Femur (tissue), 1 donor: ENCODE measurements at regions not wholly inside any gene's neighbourhood (a gene's known extent, or its start where the extent isn't known, plus 50 kb on each side); places are given as distances from the start of the nearest gene placed in this dataset.

ENCODE experiments used
- DNase-seq: peaks from one replicate; pipeline ENCODE4 v3.0.0-alpha.2; 2017

DNA sequence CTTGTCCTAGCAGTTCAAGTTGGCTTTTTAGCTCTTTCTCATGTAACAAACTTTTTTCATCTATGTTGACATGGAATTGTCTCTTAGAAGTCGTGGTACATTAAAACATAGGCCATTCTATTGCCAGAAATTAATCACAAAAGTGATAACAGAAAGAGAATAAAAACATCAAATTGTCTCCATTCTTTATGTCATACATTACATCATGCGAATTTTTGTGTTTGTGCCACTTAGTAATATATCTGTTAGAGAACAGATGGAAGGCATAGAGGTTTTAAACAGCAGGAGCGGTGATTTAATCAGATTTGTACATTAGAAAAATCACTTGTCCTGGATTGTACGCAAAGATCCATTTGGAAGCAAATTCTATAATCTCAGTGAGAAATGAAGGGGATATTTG is 136.5 kb upstream of the CDH20 start:
- DNase-seq = no peak

DNA sequence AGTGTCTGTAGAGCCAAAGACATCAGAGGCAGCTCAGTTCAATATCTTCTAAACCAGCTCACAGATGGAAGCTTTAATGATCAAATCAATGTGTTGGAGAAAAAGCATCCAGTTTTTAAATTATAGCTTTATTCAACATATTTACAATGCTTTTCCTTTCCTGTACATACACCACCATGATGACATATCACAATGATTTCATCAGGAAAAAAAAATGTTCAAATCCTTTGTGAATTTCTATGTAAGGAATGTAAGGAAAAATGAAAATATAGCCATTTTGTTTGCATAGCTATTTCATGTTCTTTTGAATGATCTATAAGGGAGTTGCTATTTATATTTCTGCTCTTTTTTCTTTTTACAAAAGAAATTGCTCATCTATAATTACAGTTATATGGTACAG is 134.7 kb upstream of the CDH20 start:
- DNase-seq = no peak

DNA sequence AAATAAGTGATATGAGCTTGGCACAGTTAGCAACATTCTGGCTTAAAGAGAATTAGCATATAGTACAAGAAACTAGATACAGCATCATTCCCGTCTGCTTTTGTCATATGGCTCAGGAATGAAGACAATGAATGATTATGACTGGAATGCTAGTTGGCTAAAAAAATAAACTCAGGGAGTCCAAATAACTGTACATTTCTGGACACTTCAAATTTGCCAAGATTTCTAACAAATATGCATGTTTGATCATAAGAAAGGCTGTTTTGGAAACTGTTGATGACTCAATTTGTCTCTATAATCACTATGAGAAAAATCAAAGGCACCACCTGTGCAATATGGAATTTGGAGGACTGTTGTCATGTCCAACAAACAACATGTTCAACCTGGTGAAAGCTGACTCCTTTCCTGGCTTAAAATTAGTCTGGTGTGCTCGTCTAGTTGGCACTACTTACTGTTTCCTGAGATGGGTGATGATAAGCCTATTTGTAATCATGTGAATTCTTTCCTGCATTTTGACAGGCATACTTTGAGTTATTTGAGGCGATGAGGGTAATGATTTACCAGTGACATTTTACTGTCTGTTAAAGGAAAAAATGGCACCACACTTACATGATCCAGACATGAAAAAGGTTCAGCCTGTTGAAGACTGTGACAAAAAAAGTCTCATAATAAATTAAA is 133.9 kb upstream of the CDH20 start:
- DNase-seq = no peak

DNA sequence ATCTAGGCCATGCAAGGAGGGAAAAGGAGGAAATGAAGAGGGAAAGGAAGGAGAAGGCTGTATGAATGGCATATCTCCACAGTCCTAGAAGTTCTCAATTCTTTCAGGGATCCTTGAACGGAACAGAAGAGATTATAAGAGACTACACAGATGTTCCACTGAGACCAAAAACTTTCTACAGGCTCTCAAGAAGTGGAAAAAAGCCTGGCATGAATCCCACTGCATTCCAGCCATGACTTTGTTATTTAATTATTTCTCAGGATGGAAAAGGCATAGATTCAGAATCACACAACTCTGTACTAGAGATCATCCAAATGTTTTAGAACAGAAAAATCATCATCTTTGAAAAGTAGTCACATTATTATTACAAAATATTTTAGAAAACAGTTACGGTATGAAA is 131.7 kb upstream of the CDH20 start:
- DNase-seq = peak; percentile 29

DNA sequence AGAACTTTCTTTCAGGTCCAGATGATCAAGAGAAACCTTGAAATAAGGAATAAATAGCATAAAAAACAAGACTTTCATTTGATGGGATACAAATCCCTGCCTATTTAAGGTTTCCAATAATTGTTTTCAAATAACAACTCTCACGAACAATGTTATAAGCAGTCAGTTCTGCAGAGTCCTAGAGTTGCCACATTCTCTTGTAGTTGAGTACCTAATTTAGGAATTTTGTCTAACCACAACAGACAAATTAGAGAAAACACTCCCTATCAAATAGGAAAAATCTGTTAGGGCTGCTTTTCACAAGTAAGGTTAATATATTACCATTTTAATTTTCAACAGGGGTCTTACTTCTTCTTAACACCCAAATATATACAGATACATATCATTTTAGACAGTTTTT is 130.1 kb upstream of the CDH20 start:
- no peak for DNase-seq

DNA sequence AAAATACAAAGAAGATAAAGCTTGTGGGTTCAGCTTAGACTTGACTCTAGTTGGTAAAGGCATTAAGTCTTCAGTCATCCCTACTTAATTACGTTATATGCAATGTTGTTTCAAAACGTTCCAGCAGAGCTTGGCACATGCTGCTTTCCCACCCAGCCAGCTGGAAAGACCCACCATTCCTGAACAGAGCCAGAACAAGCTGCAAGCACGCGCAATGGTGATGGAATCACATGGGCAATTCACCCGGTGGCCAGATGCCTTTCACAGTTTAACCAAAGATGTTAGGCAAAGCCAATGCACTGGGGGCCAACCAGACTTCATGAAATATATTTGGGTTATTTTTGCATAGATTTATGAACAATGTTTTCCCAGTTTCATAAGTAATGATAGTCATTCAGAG is 123.4 kb upstream of the CDH20 start:
- peak; percentile 81 for DNase-seq

DNA sequence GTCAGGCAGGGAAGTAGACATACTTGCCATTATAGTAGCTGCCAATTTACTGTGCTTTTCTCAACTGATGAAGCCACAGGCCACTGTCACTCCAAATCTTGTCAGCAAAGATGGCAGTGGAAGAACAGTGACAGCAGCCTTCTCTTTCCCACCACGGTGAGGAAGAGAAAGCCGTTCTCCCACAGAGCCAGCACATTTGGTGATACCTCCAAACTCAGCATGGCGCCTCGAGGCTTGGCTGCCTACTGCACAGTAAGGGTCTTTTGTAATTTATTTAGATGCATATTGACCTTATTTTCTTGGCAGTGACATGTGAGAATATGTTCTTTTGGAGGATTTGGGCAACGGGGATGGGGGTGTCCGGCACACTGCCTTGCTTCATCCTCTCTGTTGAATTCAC is 117.2 kb upstream of the CDH20 start:
- DNase-seq = no peak

DNA sequence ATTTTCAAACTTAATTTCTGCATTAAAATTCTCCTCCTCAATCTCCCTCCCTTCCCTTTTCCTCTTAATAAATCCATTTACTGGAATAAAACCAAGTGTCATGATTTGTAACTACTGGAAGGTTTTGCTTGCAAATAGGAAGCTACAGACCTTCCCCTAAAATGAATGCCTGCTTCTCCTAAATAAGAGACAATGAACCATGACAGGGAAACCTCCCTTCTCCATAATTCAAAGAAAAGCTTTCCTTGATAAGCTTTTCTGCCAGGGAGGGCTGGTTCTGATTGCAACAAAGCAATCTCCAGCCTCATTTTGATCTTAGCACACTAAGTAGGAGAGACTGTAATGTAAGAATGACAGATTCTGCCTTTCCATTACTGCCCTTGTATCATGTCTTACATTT is 111.0 kb upstream of the CDH20 start:
- no peak for DNase-seq

DNA sequence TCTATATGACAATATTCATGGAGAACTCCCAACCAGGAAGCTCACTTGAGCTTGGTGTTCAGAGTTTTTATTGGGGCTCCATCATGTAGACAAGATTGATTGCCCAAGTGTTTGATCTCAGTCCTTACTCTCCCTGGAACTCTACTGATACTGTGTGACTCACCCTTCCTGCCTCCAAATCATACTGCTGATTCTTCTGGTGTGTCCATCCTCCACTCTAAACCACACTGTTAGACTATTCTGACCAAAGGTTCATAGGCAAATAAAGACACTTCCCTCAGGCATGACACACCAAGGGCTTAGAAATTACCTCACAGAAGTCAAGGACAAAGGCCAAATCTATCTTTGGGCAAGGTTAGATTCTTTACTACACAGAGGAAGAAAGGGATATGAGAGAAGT is 107.9 kb upstream of the CDH20 start:
- no peak for DNase-seq

DNA sequence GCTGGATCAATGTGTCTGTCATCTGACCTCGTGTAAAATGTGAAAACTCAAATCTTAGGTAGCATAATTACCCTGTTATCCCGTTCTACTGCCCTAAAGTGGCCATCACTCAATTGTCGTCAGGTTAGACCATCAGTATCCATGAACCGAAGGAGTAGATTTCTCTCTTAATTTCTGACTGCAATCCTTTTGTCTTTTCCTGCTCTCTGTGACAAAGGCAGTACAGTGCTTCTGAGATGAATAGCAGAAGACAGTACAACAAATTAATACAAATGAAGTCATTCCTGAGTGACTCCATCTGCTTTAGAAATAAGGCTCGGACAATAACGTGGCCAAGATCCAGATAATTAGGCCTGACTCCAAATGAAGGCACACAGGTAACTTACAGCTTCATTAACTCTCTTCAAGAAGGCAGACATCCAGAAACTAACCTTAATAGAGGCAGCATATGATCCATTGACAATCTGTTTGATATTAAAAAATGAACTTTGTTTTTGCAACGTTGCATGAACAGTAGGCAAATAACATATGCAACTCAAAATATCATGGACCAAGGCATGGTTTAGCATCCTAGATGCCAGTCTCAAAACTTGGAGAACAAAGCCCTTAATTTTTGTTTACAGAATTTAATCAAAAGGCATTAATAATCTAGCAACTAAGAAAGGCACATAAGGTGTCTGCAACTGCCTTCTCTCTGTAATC is 96.7 kb upstream of the CDH20 start:
- no peak for DNase-seq

DNA sequence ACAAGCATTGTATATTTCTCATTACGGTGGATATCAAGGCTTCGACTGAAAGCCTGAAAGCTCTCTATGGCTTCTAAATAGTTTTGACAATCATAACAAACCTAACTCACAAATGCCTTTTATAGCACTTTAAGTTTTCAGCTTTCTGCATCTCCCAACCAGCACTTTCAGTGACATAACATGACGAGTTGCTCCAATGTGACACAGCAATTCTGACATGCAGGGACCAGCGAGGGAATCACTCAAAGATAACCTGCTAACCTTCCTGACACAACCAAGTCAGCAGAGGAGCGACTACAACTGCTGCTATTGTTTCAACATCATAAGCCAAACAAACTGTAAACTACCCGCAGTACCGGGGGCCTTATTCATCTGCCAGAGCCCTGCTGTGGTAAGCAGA is 95.7 kb upstream of the CDH20 start:
- no peak for DNase-seq

DNA sequence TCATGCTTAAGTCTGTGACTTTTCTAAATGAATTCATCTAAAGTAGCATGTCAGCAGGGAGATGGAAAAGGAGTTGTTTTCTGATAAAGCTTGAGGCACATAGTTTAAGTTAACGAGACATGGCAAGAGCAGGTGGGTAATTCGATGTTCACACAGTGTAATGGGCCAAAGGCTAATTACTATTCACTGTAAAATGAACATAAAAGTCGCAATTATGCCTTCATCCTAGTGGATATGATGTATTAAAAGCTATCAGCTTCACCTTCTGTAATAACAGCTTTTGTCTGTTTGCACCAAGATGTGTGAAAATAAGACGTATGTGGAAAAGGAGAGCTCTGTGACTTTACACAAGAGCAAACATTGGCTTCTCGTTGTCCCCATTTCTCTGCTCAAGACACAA is 94.2 kb upstream of the CDH20 start:
- no peak for DNase-seq

DNA sequence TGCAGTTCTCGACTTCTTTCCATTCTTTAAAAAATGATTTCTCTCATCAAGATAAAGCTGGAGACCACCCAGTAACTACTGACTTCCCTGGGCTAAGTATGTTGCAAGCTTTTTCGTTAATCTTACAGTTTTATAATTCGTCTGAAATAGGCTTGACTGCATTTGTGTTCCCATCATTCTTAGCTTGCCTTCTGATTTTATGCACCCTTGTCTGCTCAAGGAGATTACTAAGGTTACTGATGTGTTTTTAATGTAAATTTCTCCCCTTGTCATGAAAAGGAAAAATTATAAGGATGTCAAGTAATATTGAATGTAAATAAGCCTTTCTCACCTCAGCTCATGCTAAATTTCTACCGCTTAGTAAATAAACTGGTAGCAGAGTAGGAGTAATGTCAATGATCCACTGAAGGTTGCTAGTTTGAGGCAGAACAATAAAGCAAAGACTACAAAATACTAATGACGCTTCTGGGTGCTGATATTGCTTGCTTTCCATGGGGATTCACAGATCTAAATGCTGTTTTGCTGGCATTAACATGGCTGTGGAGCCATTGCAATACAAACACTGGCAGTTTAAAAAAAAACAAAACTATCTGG is 91.9 kb upstream of the CDH20 start:
- DNase-seq = no peak

DNA sequence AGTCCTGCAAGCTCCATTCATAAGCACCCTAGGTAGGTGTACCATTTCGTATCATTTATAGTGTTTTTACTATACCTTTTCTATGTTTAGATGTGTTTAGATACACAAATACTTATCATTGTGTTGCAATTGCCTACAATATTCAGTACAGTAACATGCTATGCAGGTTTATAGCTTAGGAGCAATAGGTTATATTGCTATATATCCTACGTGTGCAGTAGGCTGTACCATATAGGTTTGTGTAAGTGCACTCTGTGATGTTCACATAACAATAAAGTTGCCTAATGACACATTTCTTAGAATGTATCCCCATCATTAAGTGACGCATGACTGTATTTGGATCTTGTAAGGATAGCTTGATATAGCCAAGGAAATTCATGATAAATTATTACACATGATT is 88.6 kb upstream of the CDH20 start:
- DNase-seq = no peak

DNA sequence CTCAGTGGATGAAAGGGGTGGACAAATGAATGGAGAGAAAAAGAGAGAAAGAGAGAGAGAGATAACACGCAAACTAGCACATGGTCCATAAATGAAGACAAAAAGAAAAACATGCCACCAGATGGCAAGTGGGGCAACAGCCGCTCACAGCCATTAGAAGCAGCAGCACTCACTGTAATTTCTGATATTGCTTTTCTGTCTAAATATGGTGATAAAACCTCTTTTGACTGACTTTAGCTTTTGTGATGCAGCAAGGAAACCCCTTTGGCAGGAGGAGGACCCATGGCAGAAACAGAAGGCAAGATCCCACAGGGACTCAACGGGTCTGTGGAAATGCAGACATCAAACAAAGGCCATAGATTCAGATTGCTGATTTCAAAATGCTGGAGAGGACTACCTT is 88.0 kb upstream of the CDH20 start:
- DNase-seq = no peak

DNA sequence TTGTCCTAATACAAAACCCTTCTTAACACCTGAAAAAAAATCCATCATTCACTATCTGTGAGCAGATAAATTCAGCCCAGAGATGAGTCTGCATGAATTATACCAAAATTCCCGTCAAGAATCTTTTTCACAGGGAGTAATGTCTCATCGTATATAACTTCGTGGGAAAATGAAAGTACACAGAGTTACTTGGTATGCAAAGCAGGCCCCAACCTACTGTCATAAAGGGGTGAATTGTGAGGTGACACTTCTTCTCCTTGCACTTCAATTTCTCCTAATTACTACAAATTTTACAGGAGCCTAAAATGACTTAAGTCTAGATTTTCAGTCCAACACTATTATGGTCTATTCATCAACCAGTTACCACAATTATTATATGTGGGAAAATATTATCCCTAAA is 84.6 kb upstream of the CDH20 start:
- no peak for DNase-seq

DNA sequence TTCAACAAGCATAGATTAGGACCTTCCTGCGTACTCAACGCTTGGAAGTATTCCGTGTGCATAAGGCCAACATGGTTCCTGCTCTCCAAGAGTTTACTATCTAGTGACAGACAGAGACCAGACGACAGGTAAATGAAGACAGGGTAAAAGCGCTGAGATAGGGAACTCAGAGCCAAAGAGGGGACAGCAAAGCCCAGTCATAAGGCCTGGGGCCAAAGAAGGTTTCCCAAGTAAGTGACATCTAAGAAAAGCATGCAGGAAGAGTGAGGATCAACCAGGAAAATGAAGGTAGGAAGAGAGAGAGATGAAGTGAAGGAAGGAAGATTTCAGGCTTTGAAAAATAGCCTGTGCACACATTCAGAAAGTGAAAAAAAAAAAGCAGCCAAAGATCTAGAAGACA is 76.9 kb upstream of the CDH20 start:
- DNase-seq = no peak

DNA sequence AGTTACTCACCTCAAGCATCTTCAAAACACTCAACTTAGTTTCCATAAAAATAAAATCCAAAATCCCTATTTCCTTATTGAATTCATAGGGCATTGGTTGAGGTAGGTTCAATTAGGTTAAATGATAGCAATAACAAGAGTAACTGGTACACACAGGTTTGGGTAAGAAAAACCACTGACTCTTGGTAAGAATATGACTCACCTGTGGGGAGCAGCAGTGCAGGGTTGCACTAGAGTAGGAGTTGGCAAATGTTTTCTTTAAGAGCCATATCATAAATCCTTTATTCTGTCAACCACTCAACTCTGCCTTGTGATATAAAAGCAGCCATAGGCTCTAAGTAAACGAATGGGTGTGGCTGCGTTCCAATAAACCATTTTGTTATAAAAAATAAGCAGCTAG is 71.4 kb upstream of the CDH20 start:
- DNase-seq = no peak

DNA sequence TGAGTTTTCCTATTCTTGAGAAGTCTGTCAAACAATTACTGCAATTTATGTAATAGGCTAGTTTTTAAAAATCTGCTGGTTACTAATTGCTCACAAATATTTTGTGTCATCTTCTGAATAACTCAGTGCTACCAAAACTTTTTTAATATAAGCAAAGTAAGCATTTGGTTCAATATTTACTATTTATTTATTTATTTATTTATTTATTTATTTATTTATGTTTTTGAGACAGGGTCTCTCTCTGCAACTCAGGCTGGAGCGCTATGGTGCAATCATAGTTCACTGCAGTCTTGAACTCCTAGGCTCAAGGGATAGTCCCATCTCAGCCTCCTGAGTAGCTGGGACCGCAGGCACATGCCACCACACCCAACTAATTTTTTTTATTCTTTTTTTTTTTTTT is 60.4 kb upstream of the CDH20 start:
- DNase-seq = no peak

DNA sequence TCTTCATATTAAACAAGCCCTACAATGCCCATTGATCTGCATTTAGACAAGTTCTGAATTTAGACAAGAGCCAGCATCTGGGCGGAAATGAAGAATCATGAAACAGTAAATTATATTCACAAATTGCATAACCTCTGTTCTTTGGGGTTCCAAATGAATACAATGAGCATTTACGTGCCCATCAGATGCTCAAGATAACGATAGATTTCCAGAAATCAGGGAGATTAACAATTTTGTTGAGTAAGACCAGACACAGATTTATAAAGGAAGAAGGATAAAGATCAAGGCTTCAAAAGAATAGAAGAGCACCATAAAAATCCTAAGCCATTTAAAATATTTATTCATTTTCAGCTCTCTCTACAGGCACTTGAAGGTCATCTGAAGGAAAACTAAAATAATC is 59.7 kb upstream of the CDH20 start:
- DNase-seq = no peak

DNA sequence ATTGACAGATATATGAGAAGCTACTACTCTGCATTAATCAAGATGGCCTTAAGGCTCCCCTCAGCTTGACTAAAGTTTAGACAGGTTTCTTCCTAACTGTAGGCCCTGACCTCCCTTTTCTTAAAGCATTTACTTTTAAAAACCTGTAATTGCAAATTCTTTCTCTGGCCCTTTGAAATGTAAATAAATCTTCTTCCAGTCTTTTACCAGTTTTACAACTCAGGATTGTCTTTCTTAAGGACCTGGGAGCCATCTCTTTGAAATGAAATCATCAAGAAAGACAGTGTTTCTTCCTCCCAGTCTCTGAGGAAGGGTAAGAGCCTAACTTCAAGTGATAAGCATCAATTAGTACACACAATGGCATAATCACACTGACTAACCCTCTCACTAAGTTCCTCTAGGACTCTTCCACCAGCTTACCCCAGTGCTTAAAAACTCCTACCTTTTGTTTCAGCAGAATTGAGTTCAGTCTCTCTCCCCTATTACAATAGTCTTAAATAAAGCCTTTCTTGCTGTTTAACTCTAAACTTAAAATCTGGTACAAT is 58.7 kb upstream of the CDH20 start:
- DNase-seq = no peak

DNA sequence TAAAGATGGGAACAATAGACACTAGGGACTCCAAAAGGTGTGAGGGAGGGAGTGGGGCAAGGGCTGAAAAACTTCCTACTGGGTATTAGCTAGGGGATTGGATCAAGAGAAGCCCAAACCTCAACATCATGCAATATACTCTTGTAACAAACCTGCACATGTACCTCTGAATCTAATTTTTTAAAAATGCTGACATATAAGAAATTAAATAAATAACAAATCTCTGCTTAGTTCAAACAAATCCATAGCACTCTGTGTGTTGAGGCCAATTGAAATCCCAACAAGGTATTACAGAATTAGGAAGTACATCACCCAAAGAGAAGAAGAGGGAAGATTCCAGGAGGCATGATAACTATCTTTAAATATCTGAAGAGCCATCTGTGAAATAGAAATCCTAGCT is 55.4 kb upstream of the CDH20 start:
- DNase-seq = no peak

DNA sequence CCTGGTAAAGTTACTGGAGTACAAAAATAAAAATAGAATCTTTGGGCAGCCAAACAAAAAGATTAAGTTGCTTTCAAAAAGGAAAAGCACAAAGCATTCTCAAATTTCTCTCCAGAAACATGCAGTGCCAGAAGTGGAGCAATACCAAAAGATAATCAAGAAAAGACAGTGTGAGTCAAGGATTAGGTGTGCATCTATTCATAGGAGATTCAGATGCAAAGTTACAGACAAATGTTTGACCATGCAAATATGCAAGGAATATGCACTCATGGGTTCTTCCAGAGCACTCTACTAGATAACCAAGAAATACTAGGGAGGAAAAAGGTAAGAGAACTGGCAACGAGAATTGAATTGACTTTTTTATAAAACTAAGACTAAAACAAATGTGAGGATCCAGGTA is 51.8 kb upstream of the CDH20 start:
- DNase-seq = no peak

DNA sequence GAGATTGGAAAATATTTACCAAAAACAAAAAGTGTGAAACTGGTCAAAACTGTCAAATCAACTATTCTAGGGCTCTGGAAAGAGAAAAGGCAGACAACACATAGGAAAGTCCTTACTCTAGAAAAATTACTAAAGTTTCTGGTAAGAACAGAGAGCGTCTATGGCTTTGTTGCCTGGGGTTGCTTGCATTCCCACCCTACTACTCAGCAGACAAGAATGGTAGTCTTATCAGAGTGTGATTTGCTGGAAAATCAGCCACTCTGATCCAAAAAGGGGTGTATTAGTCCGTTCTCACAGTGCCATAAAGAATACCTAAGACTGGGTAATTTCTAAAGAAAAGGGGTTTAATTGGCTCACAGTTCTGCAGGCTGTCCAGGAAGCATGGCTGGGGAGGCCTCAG is 50.3 kb upstream of the CDH20 start:
- no peak for DNase-seq
